ENCODE measurements at regions not wholly inside any gene's neighbourhood (a gene's known extent, or its start where the extent isn't known, plus 50 kb on each side); places are given as distances from the start of the nearest gene placed in this dataset.
"Not testable (repeated sequence)": the region's sequence is repeated elsewhere in the genome, so short reads cannot be mapped to it uniquely, and the experiment has no call there.

GRCh38 chr11:121877152-121877551 is 238.9 kb downstream of the BLID start:
- DNase-seq (ENCODE audit: low spot score), result no peak
- H3K27me3 Mint-ChIP-seq, result peaks cover 7% of the 10 kb centered on the region in 2 donors
- H3K4me3 Mint-ChIP-seq, result no peak overlapping the region
- H3K9me3 Mint-ChIP-seq, result no peaks in the 10 kb centered on the region
- no peak for ATAC-seq
- no peaks in the 10 kb centered on the region for H3K36me3 Mint-ChIP-seq
- no peaks in the 10 kb centered on the region for H3K4me1 Mint-ChIP-seq (ENCODE audit: low read depth in 2 of 2)
- no peak overlapping the region for H3K27ac Mint-ChIP-seq

- H3K36me3 Mint-ChIP-seq, result no peaks in the 10 kb centered on the region
- no peak overlapping the region for H3K27ac Mint-ChIP-seq
- no peak overlapping the region for H3K4me3 Mint-ChIP-seq
- H3K4me1 Mint-ChIP-seq (ENCODE audit: low read depth in 2 of 2), result no peaks in the 10 kb centered on the region
- ATAC-seq, result no peak
- peaks cover 3 to 7% of the 10 kb centered on the region in 2 donors for H3K27me3 Mint-ChIP-seq
- no peak for DNase-seq (ENCODE audit: low spot score)
- H3K9me3 Mint-ChIP-seq, result no peaks in the 10 kb centered on the region
Observed at GRCh38 chr11:121873766-121874165, 242.2 kb downstream of the BLID start.

DNA sequence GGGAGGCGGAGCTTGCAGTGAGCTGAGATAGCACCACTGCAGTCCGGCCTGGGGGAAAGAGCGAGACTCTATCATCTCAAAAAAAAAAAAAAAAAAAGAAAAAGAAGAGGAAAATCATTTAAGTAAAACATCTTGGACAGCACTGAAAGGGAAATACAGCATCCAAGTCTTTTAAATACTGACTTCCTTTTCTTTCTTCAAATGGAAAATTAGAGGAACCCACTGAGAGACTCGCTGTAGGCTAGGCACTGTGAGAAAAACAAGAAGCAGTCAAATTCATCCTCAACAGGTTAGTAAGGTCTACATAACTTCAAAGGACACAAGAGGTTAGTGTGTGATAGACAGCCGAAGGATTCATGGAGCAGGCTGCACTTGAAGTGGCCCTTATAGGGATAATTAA is 243.7 kb downstream of the BLID start:
- Mint-ChIP-seq H3K4me3 (no peak overlapping the region), H3K9me3 (no peaks in the 10 kb centered on the region), H3K36me3 (no peaks in the 10 kb centered on the region), H3K27ac (no peak overlapping the region), H3K4me1 (ENCODE audit: low read depth in 2 of 2) (no peaks in the 10 kb centered on the region), H3K27me3 (peaks cover 0 to 2% of the 10 kb centered on the region in 2 donors)
- no peak for ATAC-seq
- no peak for DNase-seq (ENCODE audit: low spot score)

DNA sequence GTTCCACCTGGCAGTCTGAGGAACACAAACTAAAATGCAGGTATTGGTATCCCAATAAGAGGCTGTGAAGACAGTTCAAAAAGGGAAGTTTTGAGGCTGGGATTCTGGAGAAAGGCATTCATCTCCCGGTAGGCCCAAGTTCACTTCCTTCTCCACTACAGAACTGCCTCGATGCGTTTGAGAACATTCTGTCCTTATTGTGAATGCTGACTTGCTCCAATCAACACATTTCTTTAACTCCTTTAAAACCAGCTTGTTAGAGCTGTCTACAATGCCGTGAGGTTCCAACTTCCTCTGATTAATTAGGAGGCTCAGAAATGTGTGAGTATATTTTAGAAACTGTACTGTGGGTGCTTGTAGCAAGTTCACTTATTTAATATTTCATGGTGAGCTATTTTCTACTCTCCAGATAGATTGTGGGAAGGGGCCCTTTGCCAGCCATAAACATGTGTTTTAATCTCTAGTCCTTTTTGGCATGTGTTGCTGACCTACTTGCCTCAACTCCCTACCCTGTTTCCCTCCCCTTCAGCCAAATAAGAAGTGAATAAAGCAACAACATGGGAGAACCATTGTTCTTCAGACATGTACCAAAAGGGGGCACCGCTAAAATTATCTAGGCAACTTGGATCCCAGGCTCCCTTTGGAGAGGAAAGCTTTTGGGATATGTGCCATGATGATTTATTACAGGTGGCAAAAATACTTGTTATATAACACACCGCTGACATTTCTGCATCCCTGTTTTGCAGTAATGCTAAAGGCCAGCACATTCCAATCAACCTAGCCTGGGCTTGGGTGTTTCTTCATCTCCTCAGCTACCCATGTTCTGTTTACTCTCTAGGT is 245.6 kb downstream of the BLID start:
- DNase-seq (ENCODE audit: low spot score) (no peak), ATAC-seq (no peak)
- no peaks in the 10 kb centered on the region for H3K36me3 Mint-ChIP-seq
- no peaks in the 10 kb centered on the region for H3K9me3 Mint-ChIP-seq
- no peaks in the 10 kb centered on the region for H3K4me1 Mint-ChIP-seq (ENCODE audit: low read depth in 2 of 2)
- no peak overlapping the region for H3K27ac Mint-ChIP-seq
- peaks cover 0 to 2% of the 10 kb centered on the region in 2 donors for H3K27me3 Mint-ChIP-seq
- H3K4me3 Mint-ChIP-seq, result no peak overlapping the region

- no peak overlapping the region for H3K27ac Mint-ChIP-seq
- H3K27me3 Mint-ChIP-seq, result peaks cover 0 to 2% of the 10 kb centered on the region in 2 donors
- H3K9me3 Mint-ChIP-seq, result peaks cover 3% of the 10 kb centered on the region
- no peak for ATAC-seq
- H3K4me1 Mint-ChIP-seq (ENCODE audit: low read depth in 2 of 2), result no peaks in the 10 kb centered on the region
- H3K4me3 Mint-ChIP-seq, result no peak overlapping the region
- no peak for DNase-seq (ENCODE audit: low spot score)
- H3K36me3 Mint-ChIP-seq, result no peaks in the 10 kb centered on the region
Observed at GRCh38 chr11:121869478-121869877, 246.5 kb downstream of the BLID start.

DNA sequence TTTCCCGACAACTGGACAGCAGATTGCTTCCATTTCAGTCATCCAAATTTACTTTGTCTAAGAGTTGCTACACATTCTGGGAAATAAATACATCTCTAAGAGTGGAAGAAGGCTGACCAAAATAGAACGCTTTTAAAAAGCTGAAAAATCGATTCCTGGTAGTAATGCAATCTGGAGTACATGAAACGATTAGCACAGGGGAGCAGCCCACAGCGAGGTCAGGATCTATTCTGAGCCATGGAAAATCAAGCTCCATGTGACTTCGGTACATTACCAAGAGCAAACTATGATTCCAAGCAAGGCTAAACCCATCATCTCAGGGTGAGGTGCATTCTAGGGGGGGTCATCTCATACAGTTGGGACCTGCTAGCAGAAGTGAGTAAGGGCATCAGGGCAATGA is 249.3 kb downstream of the BLID start:
- no peak overlapping the region for H3K27ac Mint-ChIP-seq
- H3K4me1 Mint-ChIP-seq (ENCODE audit: low read depth in 2 of 2), result no peaks in the 10 kb centered on the region
- H3K9me3 Mint-ChIP-seq, result peaks cover 3% of the 10 kb centered on the region
- DNase-seq (ENCODE audit: low spot score) (no peak), ATAC-seq (no peak)
- H3K4me3 Mint-ChIP-seq, result no peak overlapping the region
- peaks cover 0 to under 1% of the 10 kb centered on the region in 2 donors for H3K27me3 Mint-ChIP-seq
- H3K36me3 Mint-ChIP-seq, result no peaks in the 10 kb centered on the region

DNA sequence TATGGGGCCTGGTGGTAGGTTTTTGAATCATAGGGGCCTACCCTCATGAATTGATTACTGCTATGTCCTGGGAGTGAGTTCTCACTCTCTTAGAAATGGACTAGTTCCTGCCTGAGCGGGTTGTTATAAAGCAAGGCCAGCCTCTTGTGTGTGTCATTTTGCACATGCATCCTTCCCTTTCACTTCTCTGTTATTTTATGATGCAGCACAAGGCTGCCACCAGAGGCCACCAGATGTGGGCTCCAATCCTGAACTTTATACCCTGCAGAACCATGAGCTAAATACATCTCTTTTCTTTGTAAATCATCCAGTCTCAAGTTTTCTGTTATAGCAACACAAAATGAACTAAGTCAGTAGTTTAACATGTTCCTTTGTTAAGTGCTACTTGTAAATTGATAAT is 251.4 kb downstream of the BLID start:
- no peaks in the 10 kb centered on the region for H3K4me1 Mint-ChIP-seq (ENCODE audit: low read depth in 2 of 2)
- no peaks in the 10 kb centered on the region for H3K36me3 Mint-ChIP-seq
- no peak for DNase-seq (ENCODE audit: low spot score)

GRCh38 chr11:121863126-121863525 is 252.9 kb downstream of the BLID start:
- no peak overlapping the region for H3K27ac Mint-ChIP-seq
- no peaks in the 10 kb centered on the region for H3K4me1 Mint-ChIP-seq (ENCODE audit: low read depth in 2 of 2)
- H3K27me3 Mint-ChIP-seq, result no peaks in the 10 kb centered on the region
- no peak overlapping the region for H3K4me3 Mint-ChIP-seq
- ATAC-seq (no peak), DNase-seq (ENCODE audit: low spot score) (no peak)
- H3K36me3 Mint-ChIP-seq, result no peaks in the 10 kb centered on the region
- H3K9me3 Mint-ChIP-seq, result peaks cover 7% of the 10 kb centered on the region

More for the DNA sequence above, 251.4 kb downstream of the BLID start:
- no peak overlapping the region for H3K27ac Mint-ChIP-seq
- peaks cover 7% of the 10 kb centered on the region for H3K9me3 Mint-ChIP-seq
- no peaks in the 10 kb centered on the region for H3K27me3 Mint-ChIP-seq
- no peak overlapping the region for H3K4me3 Mint-ChIP-seq
- no peak for ATAC-seq

- not testable (repeated sequence) for ATAC-seq; H3K4me3 Mint-ChIP-seq; H3K9me3 Mint-ChIP-seq; H3K4me1 Mint-ChIP-seq (ENCODE audit: low read depth in 2 of 2); DNase-seq (ENCODE audit: low spot score); H3K27ac Mint-ChIP-seq; H3K27me3 Mint-ChIP-seq
- H3K36me3 Mint-ChIP-seq, result peaks cover 17% of the 10 kb centered on the region
Observed at GRCh38 chr11:121855138-121855537, 260.9 kb downstream of the BLID start.

GRCh38 chr11:121844016-121844415 is 272.0 kb downstream of the BLID start:
- no peak overlapping the region for H3K27ac Mint-ChIP-seq
- ATAC-seq (no peak), DNase-seq (ENCODE audit: low spot score) (no peak)
- no peaks in the 10 kb centered on the region for H3K36me3 Mint-ChIP-seq
- no peaks in the 10 kb centered on the region for H3K4me1 Mint-ChIP-seq (ENCODE audit: low read depth in 2 of 2)
- H3K27me3 Mint-ChIP-seq, result peaks cover 0 to 7% of the 10 kb centered on the region in 2 donors
- H3K9me3 Mint-ChIP-seq, result peaks cover 9% of the 10 kb centered on the region
- no peak overlapping the region for H3K4me3 Mint-ChIP-seq

- ATAC-seq (no peak), DNase-seq (ENCODE audit: low spot score) (no peak)
- peaks cover 9% of the 10 kb centered on the region for H3K9me3 Mint-ChIP-seq
- H3K27ac Mint-ChIP-seq, result no peak overlapping the region
- H3K4me1 Mint-ChIP-seq (ENCODE audit: low read depth in 2 of 2), result no peaks in the 10 kb centered on the region
- H3K36me3 Mint-ChIP-seq, result no peaks in the 10 kb centered on the region
- H3K27me3 Mint-ChIP-seq, result peaks cover 0 to 7% of the 10 kb centered on the region in 2 donors
- no peak overlapping the region for H3K4me3 Mint-ChIP-seq
Observed at GRCh38 chr11:121842192-121842585, 273.8 kb downstream of the BLID start.

DNA sequence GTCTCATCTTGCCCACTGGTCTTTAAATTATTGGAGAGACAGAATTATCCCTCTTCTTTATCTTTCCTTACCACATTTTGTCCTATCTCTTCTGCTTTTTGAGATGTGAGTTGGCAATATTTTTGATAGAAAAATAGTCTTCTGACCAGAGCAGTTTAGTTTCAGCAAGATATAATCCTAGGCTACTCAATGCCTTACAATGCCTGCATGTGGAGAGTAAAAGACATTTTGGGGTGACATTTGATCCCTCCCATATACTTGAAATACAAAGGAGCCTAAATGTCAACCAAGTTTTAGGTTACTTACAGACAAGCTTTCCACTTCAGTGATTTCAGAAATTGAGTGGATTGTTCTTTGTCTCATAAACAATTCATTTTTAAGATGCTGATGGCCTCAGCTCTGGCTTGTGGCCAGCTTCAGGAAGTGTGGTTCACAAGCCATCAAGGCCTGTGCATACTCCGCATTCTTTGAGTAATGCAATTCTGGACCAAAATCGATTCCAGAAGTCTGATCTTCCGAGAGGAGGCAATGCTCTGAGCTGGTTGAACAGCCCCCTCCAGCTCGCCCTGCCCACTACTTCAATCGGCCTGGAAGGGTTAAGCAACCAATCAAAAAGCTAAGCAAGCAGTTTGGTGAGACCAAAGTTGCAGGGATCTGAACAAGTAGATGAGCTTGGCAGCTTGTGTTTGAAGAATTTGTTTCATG is 274.4 kb downstream of the BLID start:
- H3K27ac Mint-ChIP-seq, result no peak overlapping the region
- H3K27me3 Mint-ChIP-seq, result peaks cover 0 to 7% of the 10 kb centered on the region in 2 donors
- H3K4me3 Mint-ChIP-seq, result no peak overlapping the region
- H3K9me3 Mint-ChIP-seq, result peaks cover 9% of the 10 kb centered on the region
- H3K4me1 Mint-ChIP-seq (ENCODE audit: low read depth in 2 of 2), result no peaks in the 10 kb centered on the region
- no peaks in the 10 kb centered on the region for H3K36me3 Mint-ChIP-seq
- DNase-seq (ENCODE audit: low spot score), result no peak
- ATAC-seq, result no peak

- Mint-ChIP-seq H3K4me1 (ENCODE audit: low read depth in 2 of 2) (no peaks in the 10 kb centered on the region), H3K36me3 (peaks cover 7% of the 10 kb centered on the region), H3K9me3 (peaks cover 8% of the 10 kb centered on the region), H3K27me3 (no peaks in the 10 kb centered on the region), H3K27ac (no peak overlapping the region), H3K4me3 (no peak overlapping the region)
- ATAC-seq (no peak), DNase-seq (ENCODE audit: low spot score) (no peak)
Observed at GRCh38 chr11:121839781-121840180, 276.2 kb downstream of the BLID start.

- no peak for DNase-seq (ENCODE audit: low spot score)
- peaks cover 13% of the 10 kb centered on the region for H3K9me3 Mint-ChIP-seq
- no peak overlapping the region for H3K27ac Mint-ChIP-seq
- peaks cover 19% of the 10 kb centered on the region for H3K36me3 Mint-ChIP-seq
- no peaks in the 10 kb centered on the region for H3K27me3 Mint-ChIP-seq
- H3K4me3 Mint-ChIP-seq, result no peak overlapping the region
- ATAC-seq, result no peak
- H3K4me1 Mint-ChIP-seq (ENCODE audit: low read depth in 2 of 2), result no peaks in the 10 kb centered on the region
Observed at GRCh38 chr11:121838571-121838970, 277.4 kb downstream of the BLID start.

All from natural killer cell treated with Interleukin-12 subunit alpha and Interleukin-12 subunit beta and Interleukin-15 and Interleukin-18, amount 100 ng/mL, for 72 hours (primary cell).